HG02943 (cell line): ENCODE measurements at regions not wholly inside any gene's neighbourhood (a gene's known extent, or its start where the extent isn't known, plus 50 kb on each side); places are given as distances from the start of the nearest gene placed in this dataset.

Source experiments
- ATAC-seq: cut with Tn5 transposase; IDR thresholded peaks from one replicate; pipeline ENCODE4 v1.9.1; 2021; ENCODE audit warnings: mild to moderate bottlenecking, low read depth, moderate library complexity; ENCODE audit not compliant: unreplicated experiment

DNA sequence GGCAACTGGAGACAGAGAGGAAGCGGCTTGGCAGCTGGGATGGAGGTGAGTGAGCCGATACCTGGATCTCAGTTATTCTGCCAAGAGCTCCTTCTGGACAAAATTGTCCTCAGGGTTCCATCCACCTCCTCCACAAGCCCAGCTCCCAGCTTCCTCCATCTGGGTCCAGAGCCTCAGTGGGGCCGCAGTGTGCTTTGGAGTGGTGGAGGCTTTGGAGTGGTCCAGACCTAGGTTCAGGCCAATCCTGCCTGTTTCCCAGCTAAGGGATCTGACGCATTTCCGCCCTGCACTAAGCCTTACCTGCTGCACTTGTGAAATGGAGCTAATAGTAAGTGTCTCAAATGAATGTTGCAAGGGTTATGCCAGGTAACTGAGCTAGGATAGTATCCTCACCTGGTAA is 355.7 kb upstream of the SHH start:
- ATAC-seq = no peak

GRCh38 chr7:156167417-156167807 is 355.1 kb upstream of the SHH start:
- no peak for ATAC-seq

DNA sequence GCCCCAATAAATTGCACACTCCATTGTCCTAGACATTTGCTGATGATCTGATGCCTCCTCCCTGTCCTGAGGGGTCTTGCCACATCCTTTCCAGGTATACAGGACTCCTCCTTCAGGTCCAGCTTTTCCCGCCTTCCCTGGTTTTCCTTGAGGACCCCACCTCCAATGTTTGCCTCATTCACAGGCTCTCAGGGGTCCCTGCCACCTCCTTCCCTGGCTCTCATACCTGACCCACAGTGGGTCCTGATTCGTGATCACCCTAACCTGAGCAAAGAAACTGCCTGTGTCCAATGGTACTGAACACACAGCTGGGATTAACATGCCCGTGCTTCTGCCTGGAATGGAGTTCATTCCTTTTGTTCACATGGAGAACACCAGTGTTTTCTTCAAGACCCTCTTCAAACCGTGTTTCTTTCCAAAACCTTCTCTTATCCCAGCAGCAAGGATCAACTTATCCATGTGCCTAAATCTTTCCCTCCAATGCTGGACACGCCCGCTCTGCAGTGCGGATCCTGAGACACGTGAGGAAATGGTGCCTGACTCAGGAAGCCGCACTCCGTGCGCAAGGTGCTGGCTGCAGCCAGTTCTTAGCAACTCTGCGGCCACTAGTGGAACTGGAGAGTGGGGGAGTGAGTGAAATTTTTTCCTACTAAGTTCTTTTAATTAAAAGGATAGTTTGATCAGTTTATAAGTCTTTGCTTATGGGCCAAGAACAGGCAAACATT is 354.6 kb upstream of the SHH start:
- ATAC-seq = no peak

- no peak for ATAC-seq
Measured at GRCh38 chr7:156163747-156164146, 351.5 kb upstream of the SHH start.

DNA sequence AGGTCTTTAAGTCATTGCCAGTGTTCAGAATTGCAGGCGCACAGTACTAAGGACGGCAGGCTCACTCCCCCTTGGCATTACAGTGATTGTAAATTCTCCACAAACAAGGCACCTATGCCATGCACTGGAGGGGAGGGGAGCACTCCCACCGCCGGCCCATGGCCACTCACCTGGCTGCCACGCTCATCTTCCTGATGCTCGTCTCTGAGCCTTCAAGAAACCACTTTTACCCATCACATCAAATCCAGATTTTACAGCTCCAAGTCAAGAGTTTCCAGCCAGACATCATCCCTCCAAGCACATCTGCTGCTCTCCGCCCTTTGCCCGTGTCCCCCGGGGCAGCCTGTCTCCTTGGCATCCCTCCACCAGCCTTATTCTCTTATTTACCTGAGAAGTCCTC is 350.2 kb upstream of the SHH start:
- no peak for ATAC-seq

GRCh38 chr7:156160811-156161210 is 348.5 kb upstream of the SHH start:
- no peak for ATAC-seq

DNA sequence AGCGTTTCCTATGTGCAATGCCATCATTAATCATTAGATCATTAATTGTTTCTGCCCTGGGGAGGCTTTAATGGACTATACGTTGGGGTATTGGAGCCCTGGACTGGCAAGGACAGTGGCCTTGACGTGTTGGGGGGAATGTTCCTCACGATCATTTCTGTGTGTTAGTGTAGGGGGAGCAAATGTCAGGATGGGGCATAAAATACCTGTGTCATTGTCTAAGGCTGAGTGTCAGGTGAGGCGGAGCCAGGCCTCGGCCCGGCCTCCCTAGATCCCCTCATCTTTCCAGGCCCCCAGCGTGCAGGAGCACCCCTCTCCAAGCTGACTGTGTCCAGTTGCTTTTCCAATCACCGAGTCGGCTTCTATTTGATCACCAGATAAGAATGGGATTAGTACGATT is 346.4 kb upstream of the SHH start:
- no peak for ATAC-seq

DNA sequence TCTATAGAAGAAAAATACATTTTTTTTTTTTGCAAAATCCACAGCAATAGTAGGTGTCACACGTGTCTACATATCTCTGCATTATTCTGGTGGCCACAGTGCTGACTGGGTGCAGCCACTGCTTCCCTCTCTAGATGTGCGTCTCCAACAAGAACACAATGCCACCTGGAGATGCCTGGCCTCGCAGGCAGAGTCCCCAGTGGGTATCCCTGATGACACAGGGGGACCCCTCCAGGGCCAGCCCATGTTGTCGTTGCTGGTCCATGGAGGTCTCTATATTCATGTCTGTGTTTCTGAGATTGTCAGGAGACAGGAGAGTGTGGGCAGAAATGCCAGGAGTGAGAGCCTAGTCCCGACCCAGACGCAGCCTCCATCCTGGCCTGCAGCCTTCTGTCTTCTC is 345.9 kb upstream of the SHH start:
- no peak for ATAC-seq

DNA sequence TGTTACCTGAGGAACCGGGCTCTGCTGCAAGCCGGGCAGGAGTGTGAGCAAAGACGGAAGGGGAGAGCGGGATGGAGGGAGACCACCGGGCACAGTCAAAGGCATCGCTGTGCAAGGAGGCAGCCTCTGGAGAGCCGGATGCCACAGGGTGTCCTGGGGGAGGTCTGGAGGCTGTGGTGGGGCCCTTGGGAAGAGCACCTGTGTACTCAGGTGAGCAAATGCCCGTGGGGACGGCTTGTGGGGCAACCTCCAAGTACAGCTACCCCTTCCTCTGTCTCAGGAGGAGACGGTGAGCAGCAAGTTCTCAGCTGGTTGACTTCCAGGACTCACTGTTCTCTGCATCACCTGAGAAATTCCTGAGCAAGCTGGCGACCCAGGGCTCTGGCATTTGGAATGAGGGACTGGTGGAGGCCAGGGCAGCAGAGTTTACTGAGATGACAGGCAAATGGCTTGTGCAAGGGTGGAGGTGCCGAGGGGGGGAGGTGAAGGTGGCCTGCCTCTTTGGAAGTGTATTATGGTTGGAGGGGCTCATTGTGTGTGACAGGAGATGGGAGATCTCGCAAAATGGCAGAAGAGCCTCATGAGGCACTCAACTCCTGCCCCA is 345.2 kb upstream of the SHH start:
- ATAC-seq = no peak

DNA sequence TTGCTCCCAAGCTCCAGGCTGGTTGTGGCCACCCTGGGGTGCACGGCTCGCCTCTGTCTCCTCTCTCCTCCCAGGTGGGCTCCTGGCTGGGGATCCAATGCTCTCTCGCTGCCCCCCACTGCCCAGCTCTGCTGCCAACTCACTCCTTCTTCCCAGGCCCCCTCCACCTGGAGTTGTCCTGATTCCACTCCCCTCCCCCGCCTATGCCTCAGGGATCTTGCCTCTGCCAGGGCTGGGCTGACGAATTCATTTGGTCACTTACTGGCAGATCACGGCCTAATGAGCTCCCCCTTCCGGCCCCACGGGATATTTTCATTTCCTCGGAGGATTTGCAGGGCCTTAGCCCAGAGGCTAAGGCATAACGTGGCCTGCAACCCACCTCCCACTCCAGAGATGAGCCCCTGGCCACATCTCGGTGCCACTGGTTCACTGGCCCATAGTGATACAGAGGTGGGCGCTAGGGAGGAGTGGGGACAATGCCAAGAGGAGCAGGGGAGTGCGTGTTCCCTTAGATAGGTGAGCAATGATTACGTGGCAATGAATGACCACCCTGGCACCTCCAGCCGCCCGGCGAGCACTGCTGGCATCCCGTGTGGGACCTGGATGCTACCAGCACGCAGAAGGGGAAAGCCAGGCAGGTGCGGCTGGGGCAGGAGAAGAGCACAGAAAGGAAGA is 344.6 kb upstream of the SHH start:
- ATAC-seq = no peak

DNA sequence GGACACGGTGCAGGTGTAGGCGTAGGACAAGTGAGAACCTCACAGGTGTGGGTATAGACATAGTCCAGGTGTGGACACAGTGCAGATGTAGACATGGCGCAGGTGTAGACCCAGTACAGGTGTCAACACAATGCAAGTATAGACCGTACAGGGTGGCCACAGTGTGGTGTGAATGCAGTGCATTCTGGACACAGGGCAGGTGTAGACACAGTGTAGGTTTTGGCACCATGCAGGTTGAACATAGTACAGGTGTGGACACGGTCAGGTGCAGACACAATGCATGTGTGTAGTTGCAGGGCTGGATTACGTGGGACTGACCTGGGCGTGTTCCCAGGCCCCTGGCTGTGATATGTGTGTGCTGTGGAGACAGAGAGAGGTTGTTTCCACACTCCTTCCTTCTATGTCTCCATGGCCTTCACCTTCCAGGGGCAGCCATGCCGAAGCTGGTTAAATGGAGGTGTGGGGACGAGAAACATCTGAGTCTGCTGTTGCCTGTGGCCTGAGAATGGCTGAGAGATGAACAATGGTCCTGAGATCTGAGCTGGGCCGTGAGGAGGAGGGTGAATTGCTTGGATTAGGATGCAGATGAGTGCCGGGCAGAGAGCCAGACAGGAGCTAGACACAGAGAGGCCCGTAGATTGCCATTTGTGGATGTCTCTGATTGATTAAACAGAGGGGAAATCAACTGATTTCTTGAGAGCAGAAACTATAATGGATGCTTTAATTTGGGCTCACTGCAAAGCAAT is 343.9 kb upstream of the SHH start:
- no peak for ATAC-seq

GRCh38 chr7:156153590-156153989 is 341.3 kb upstream of the SHH start:
- ATAC-seq = no peak

- ATAC-seq = no peak
Measured at GRCh38 chr7:156152390-156152789, 340.1 kb upstream of the SHH start.

DNA sequence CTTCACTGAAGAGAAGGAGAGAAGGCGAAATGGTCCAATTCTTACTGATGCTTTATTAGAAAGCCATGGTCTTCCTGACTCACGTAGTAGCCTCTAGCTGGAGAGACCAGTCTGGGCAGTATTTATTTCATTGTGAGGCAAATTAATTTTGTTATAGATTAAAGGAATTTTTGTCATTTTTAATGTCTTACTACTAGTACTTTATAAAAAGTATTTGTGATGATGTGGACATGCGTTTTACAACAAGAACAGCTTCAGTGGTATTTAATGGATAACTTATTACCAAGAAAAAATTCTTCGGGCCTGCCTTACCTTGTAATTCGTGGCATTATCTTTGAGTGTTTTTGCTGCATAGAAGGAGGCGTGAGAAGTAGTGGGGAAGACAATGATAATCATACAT is 339.4 kb upstream of the SHH start:
- no peak for ATAC-seq

DNA sequence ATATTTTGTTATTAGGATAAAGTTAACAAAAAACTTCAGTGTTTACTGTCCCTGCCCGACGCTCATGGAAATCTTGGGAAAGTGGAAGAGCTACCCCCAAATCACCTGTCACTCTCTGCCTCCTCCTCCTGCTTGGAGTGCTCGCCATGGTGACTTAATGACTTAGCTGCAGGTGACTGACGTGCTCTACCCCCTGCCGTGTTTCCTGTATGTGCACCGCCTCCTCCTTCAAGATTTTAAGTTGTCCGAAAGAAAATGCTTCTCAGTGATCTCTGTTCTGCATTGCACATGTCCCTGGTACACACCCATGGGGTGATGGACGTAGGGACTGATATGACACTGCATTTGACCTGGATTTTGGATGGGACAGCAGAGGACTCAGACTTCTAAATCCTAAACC is 338.8 kb upstream of the SHH start:
- no peak for ATAC-seq

GRCh38 chr7:156148995-156149394 is 336.7 kb upstream of the SHH start:
- ATAC-seq = no peak

DNA sequence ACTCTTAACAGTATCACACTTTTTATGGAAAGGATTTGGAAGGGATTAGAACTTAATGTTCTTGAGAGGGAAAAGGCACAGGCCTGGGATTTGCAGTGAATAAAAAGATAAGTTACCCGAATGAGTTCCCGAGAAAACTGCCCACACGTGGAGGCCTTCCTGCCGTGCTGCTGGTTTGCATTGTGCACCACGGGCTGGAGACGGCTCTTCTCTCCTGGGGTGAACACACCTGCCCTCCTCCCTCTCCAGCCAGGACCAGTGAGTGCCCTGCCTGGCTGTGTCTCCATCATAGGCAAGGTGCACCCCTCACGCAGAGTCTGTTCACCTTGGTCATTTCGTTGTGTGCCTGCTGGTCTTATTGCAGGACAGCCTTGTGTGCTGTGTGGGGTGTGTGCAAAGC is 336.3 kb upstream of the SHH start:
- ATAC-seq = no peak

GRCh38 chr7:156147756-156148504 is 335.7 kb upstream of the SHH start:
- ATAC-seq = no peak

DNA sequence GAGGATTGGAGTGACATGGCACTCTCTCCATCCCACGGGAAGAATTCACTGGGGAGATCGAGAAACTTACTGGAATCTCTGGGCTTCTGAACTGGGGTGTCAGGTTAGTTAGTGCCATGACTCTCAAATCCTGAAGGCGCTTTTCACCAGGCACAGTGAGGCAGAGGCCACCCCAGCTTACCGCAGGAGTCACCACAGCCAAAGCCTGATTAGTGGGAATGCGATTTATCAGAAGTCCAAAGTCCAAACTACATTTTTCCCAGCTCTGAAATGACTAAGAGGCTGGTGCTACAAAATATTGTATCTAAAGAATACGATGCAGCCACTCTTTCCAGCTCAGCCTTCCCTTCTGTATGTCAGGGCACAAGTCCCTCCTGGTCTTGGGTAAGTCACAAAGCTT is 334.8 kb upstream of the SHH start:
- no peak for ATAC-seq

- no peak for ATAC-seq
Measured at GRCh38 chr7:156145996-156146395, 333.7 kb upstream of the SHH start.

DNA sequence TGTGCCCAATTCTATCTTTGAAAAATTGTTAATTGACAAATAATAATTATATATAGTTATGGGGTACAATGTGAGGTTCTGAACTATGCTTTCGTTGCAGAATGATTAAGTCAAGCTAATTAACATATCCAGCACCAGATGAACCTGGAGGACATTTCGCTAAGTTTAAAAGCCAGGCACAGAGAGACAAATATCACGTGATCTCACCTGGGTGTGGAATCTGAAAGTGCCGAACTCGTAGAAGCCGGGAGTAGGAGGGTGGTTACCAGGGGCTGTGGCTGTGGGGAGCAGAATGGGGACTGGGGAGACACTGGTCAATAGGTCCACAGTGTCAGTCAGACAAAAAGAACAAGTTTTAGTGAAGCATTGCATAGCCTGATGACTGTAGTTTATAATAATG is 332.9 kb upstream of the SHH start:
- ATAC-seq = no peak
